GM20000 (cell line): ENCODE measurements at regions not wholly inside any gene's neighbourhood (a gene's known extent, or its start where the extent isn't known, plus 50 kb on each side); places are given as distances from the start of the nearest gene placed in this dataset.

Experiments
- DNase-seq: peaks from one replicate; pipeline ENCODE4 v3.0.0; 2012; ENCODE audit warnings: low spot score
- TF ChIP-seq, protein P1 (sequence below): IDR thresholded peaks from 2 replicates; pipeline ENCODE4 v1.5.1; 2012; ENCODE audit warnings: mild to moderate bottlenecking, control low read depth; ENCODE audit errors: extremely low read depth, missing control alignments

DNA sequence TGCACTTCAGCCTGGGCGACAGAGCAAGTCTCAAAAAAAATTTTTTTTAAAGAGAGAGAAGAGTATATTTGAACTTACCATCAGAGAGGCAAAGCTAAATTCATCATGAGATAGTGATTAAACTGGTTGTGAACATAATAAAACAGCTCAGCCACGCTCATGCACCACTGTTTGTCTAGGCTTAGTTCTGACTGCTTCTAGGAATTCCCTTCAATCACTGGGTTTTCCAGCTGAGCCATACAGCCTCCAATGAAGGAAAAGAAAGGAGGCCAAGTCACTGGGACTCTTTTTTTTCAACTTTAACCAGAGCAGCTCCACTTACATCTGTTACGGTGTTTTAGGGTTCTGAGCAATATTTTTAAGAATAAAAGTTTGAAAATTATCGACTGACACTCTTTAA is 50.4 kb upstream of the HNRNPU start:
- DNase-seq = no peak
- TF ChIP-seq, protein P1, sequence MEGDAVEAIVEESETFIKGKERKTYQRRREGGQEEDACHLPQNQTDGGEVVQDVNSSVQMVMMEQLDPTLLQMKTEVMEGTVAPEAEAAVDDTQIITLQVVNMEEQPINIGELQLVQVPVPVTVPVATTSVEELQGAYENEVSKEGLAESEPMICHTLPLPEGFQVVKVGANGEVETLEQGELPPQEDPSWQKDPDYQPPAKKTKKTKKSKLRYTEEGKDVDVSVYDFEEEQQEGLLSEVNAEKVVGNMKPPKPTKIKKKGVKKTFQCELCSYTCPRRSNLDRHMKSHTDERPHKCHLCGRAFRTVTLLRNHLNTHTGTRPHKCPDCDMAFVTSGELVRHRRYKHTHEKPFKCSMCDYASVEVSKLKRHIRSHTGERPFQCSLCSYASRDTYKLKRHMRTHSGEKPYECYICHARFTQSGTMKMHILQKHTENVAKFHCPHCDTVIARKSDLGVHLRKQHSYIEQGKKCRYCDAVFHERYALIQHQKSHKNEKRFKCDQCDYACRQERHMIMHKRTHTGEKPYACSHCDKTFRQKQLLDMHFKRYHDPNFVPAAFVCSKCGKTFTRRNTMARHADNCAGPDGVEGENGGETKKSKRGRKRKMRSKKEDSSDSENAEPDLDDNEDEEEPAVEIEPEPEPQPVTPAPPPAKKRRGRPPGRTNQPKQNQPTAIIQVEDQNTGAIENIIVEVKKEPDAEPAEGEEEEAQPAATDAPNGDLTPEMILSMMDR = no peak
